ENCODE measurements at regions not wholly inside any gene's neighbourhood (a gene's known extent, or its start where the extent isn't known, plus 50 kb on each side); places are given as distances from the start of the nearest gene placed in this dataset.
"Not testable (repeated sequence)": the region's sequence is repeated elsewhere in the genome, so short reads cannot be mapped to it uniquely, and the experiment has no call there.

DNA sequence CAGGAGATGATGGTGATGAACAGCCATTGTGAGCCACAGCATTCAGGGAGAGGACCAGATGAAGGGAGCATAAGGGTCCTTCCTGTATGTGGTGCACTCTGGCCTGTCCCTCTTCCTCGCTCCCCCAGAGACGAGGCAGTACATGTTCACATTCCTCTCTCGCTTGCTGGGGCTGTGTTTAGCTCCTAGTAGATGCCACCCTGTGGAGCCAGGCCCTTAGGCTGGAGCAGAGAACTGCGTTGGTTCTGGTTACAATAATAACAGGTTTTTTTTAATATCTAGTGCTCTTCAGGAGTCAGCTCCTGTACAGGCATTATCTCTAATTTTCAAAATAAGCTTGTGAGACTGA is 171.1 kb upstream of the MYT1L start:
- DNase-seq = no peak

DNA sequence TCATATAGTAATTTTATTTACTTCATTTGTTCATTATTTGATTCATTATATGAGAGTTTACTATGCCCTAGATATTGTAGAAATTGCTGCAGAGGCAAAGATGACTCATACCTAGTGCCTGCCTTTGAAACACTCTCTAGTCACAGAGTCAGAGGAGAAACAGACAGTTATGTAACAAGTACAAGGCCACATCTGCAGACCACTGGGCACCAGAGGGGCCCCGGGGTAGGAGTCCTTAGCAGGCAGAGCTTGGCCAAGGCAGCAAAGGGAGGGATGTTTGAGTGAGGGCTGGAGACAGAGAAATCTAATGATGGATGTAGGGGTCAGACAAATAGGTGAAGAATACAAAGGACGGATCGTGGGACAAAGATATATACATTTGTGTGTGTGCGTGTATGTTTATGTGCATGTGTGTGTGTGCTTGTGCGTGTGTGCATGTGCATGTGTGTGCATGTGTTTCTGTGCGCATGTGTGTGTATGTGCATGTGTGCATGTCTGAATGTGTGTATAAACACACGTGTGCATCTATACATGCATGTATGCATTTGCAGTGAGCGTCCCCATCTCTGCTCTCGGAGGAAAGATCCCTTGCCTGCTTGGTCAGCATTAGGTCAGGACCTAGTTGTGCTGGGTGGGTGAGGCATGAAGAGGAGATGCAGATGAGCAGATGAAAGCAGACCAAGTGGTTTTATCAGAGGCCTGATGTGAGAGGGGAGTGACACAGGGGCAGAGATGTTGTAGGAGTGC is 170.6 kb upstream of the MYT1L start:
- DNase-seq = no peak

DNA sequence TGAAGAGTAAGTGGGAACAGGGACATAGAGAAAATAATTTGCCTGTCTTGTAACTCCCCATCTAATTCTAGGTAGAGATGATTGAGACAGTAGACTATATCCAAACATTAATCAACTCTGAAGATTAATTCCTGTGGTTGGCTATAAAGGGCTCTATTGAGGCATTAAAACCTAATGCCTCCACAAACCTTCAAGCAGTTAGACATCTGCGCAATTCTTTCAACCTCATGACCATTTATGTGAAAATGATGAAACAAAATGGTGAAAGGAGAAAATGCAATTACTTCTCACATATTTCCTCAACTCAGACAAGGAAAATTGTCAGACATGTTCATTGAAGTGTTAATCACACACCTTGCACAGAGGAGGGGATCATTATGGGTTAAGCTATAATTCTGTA is 164.5 kb upstream of the MYT1L start:
- DNase-seq = no peak

DNA sequence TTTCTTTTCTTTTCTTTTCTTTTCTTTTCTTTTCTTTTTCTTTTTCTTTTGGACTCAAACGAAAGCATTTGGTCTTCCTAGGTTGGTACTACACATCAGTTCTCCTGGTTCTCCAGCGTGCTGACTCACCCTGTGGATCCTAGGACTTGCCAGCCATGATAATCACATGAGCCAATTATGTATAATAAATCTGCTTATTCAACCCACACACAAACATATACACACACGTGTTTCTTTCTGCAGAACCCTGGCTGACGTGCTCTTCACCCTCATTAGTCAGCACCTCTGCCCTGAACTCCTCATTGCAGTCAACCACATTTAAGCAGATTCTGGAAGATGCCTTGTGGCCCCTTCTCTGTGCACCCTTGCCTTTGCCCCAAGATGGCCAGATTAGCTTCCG is 162.4 kb upstream of the MYT1L start:
- no peak for DNase-seq

DNA sequence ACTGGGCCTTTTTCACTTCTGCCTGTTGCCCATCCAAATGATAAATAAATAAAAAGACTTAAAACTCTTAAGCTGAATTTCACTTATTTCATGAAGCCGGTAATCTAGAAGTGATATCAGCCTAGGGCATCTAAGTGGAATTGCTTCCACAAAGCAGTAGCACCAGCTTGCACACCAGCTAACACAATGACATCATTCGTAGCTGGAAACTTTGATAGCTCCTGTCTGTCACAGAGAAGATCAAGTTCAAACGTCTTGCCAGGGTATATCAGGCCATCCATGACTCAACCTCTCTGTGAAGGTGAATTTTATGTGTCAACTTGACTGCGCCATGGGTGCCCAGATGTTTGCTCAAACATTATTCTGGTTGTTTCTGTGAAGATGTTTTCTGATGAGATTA is 161.7 kb upstream of the MYT1L start:
- DNase-seq = no peak

DNA sequence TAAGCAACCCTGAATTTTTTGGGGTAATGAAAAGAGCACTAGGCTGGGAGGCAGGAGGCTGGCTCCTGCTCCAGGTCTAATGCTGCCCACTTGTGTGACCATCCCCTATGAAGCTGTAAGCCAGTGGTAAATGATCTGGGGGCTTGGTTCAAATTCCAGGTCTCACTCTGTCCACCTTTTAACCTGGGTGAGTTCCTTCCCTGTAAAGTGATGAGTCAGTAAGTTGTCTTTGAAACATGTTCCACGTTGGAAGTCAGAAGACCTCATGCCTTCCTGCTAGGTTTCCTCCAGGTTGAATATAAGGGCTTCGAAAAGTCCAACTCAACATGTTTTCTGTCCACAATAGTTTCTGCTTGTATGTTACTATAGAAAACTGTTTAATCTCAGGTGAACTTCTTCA is 160.9 kb upstream of the MYT1L start:
- no peak for DNase-seq

DNA sequence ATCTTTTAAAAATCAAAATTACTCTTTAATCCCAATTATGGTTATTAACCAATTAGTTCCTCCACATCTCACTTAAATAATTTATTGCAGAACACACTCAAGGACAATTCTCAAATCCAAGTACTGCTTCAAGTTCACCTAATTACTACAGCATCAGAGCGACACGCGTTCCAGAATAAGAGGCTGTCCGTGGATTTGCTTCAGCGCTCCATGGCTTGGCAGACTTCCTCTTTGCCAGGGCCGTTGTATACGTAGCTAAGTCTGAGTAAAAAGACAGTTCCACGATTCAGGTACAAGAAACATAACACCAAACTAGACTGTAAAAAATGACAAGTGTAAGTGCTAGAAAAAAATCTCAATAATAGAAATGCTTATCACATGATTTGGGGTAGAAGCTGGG is 153.2 kb upstream of the MYT1L start:
- no peak for DNase-seq

DNA sequence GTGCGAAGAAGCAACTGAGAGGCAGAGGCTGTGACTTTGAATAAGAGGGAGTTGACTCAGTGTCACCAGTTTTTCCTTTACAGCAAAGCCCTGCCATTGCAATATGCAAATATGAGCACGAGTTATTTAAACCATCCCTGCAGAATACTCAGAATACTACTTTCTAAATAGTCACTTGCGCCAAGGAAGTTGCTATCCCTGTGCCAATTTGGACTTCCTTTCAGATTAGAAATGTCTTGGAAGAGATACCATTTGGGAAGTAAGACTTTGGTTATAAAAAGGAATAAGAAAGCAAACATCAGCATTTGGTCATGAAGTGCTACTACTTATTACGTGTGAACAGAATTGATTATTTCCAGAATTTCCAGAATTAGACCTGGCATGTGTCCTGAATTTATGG is 151.8 kb upstream of the MYT1L start:
- DNase-seq = no peak

DNA sequence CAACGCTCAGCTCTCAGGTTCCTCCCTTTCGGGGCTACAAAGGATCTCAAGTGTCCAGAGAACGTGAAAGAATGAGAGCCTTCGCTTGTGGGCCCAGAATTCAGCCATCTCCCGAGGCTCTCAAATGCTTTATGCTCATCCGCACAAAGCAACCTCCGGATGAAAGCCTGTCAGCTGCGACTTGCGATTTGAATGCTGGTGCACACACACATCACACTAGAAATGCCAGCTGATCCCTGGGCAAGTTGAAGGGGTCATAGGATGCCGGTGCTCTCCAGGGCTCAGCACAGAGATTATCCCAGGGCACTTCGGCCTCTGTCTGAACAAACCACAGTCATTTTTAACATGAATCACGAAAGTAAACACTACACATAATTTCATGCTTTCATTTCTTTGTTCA is 141.8 kb upstream of the MYT1L start:
- DNase-seq = no peak

DNA sequence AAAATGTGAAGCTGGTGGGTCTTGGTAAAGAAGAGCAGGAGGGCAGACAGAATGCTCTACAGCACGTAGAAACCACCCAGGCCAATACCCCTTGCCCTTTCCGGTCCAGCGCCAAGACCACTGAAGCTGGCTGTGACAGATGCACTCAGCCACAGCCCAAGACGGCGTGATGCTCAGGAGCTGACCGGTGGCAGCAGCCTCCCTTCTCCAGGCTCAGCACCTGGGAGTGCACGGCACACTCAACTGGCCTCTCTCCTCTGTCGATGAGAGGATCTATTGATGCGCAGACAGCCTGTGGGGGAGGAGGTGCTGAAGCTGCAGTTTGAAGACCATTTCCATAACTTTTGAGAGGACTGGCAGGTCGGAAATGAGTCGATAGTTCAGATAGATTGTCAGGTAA is 141.0 kb upstream of the MYT1L start:
- DNase-seq = no peak

DNA sequence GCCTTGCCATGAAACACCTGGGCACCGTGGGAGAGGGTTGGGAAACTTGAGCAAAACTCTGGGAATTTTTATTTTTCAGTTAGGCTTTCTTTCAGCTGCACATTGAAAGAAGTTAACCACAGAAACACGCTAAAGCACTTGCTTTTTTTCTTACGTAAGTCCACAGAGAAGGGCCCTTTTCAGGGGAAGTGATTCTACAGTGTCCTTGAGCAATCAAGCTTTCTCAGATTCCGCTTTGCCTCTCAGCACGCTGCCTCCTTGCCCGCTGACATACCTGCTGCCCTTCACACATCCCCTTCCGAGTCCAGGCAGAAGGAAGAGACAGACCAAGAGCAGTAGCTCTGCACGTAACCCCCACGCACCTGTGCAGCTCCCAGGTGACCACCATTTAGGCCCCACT is 135.5 kb upstream of the MYT1L start:
- no peak for DNase-seq

DNA sequence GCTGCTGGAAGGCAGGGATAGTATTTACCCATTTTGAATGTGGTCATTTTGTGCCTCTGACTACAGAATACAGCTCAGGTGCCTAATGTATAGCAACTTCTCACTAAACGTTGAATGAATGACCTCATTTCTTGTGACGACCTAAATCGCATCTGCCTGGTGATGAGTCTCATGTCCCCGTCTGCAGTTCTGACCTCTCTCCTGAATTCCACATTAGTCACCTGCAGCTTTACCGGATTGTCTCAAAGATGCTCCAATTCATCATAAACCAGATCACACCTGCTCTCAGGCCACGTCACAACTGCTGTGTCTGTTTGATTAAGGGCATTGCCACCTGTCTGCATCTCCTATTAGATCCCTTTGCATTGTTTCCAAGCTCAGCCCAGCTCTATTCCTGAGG is 133.6 kb upstream of the MYT1L start:
- DNase-seq = no peak

DNA sequence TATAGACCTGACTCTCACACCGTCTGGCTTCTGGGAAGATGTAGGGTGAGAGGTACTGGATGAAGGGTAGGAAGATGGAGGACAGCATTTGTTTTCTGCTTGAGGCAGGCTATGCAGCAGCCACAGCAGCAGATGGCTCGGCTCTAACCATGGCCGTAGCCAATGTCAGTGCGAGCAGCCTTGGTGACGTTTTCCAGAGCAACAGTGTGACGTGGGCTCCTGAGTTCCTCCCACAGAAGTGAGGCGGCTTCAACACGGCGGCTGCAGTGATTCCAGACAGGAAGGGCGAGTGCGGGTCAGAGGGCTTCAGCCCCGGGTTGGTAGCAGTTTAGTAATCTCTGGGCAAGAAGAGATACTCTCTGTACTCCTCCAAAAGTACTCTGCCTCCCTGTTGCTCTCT is 133.0 kb upstream of the MYT1L start:
- no peak for DNase-seq

DNA sequence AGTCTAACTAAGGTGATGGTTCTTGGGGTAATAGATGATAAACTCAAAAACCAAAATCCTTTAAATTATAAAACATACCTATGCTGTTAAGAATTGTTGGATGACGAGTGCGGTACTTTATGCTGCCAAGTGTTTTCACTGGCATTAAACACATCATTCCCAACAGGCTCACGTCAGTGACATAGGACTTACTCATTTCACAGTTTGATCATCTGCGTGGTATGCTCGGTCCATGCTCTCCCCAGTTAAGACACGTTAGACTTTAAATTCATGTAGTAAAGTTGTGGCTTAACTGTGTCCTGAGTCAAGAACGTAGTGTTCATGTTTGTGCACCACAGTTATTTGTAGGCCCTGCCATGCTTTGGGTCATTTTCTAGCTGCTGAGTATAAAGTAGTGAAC is 125.6 kb upstream of the MYT1L start:
- DNase-seq = no peak

DNA sequence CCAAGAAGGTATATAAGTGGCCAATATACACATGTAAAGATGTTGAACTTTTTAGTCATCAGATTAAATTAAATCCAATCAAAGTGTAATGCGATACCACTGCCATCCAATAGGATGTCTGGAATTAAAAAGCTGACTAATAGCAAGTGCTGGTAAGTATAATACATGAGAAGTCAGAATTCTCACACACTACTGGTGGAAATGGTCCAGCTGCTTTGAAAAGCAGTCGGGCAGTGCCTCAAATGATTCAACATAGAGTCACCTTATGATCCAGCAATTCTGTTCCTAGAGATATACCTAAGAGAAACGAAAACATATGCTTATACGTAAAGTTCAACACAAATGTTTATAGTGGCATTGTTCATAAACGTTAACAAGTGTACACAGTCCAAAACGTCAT is 124.1 kb upstream of the MYT1L start:
- DNase-seq = no peak

DNA sequence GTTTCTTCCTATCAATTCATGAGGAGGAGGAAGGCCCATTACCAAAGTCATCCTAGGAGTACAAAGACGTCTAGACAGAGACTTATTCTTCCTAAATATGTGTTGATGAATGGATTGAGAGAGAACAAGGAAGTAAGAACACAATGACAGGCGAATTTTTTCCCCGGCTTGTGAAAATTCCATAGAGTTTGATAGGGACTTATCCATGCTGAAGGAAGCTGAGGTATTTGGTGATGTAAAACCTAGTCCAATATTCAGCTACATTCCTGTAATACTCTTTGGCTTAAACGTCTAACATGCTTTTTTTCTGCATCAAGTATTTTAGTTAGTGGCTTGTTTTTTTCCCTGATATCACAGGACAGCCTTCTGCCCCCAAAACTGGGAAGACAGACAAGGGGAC is 121.9 kb upstream of the MYT1L start:
- no peak for DNase-seq

DNA sequence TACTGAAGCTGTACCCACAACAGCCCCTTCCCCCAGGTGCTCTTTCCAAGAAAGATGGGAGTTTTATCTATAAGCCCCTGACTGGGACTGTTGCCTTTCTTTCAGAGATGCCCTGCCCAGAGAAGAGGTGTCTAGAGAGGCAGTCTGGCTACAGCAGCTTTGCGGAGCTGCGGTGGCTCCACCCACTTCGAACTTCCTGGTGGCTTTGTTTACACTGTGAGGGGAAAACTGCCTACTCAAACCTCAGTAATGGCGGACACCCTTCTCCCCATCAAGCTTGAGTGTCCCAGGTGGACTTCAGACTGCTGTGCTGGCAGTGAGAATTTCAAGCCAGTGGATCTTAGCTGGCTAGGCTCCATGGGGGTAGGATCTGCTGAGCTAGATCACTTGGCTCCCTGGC is 120.2 kb upstream of the MYT1L start:
- not testable (repeated sequence) for DNase-seq

DNA sequence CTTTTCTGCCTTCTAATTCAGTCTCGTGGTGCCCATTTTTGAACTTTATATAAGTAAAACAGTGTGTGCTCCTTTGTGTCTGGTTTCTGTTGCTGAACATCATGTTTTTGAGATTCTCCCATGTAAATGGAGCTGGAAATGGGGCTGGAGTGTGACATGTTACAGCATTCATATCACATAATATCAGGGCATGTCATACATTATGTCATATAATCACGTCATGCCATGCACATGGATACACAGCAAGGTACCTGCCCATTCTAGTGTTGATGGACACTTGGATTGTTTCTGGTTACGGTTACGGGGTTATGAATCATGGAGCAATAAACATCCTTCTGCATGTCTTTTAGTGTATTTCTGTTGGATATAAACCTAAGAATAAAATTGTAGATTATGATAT is 117.1 kb upstream of the MYT1L start:
- DNase-seq = no peak

DNA sequence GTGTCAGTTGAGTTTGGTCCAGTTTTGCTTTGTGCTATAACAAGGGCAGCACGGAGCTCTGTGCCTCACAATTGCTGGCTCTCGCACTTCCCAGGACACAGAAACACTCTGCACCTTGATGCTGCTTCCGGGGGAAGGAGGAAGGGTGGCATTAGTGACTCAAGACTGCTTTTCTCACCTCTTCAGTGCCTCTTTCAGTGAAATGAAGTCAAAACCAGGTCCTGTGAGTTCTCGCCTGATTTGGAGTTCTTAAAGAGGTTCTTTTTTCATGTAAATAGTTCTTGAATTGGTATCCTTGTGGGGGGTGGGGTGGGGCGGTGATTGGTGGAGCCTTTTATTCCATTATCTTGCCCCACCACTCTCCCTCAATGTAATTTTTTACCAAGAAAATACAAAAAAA is 91.5 kb upstream of the MYT1L start:
- no peak for DNase-seq

DNA sequence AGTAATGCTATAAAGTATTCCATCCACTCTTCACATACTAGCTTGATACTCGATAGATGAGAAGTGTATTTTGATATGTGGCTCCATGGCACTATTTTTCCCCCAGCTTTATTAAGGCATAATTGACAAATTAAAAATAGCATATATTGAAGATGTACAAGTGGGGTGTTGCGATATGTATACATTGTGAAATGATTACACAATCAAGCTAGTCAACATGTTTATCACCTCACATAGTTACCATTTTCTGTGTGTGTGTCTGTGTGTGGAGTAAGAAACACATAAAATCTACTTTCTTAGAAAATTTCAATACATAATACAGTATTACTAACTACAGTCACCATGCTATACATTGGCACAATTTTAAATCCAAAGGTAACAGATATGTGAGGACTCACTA is 82.5 kb upstream of the MYT1L start:
- DNase-seq = no peak

DNA sequence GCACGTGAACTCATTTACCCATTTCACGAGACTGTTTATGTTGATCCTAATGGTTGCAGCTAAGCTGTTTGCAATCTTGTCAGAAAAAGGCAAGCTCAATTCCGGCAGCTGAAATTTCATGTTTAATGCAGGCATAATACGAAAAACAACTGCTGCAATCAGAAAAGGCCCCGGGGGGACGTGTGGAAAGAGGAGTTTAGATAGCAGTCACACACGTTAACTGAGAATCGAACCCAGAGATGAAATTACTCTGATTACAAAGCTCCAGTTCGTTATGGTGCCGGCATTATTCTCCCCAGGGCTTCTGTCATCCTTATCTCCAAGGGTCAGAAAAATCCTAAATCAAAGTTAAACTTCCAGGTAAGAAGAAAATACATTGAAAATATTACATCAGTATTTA is 79.9 kb upstream of the MYT1L start:
- DNase-seq = no peak

DNA sequence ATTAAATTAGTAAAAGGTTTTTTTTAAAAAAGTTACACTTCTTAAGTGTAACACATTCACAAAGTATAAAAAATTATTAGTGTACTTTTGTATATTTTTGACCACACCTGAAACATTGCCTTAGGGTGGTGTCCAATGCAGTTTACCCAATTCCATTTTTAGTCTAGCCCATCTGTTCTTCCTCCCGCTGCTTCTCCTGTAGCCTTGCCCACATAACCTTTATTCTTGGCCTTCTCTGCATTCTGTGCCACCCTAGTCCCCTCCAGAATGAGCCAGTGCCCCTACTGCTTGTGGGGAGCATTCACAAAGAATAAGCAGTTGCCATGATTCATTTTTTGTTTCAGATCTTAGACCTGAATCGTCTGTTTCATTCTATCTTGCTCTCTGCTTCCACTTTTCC is 78.4 kb upstream of the MYT1L start:
- no peak for DNase-seq

DNA sequence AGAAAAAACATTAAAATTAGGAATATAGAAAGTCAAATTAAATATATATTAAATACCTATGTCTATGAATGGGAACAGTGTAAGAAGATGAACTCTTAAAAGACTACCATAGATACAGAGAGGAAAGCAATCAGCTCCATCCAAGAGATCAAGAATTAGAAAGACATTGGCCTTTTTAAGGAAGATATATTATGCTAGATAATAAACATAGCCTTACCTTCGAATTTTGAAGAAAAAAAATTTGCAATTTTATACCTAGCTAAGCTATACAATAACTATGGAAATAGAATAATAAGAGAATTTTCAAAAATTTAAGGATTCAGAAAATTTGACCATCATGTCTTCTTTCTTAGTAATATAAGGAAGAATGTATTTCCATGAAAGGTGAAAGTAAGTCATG is 74.7 kb upstream of the MYT1L start:
- DNase-seq = no peak

DNA sequence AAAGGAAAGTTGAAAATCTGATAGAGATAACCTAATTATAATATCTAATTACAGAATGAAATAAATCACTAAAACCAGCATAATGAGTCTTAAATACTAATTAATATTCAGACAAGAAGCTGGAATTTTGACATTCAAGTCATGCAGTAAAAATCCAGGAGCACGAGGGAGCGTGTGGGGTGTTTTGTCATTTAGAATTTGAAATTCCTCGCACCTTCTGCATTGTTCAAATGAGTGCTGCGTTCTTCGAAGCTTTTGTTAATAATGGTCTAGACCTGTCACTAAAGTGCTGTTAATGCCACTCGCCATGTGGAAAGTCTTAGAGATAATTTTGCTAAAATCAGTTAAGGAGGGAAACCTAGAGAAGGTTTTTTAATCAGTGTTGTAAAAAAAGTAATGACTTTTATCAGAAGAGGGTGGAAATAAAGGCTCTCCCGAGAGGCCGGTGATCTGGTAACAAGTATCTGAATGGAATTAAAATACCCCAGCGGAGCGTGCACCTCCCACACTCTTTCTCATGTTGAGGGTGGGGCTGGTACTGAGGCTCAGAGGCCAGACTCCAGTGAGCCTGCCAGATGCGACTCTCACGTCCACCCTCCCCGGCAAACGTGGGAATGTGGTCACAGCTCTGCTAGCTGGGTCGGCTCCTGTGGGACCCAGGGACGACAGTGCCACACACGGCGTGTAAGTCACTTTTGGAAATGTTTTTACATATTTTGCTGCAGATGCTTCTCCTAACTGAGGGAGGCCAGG is 69.4 kb upstream of the MYT1L start:
- DNase-seq = no peak

DNA sequence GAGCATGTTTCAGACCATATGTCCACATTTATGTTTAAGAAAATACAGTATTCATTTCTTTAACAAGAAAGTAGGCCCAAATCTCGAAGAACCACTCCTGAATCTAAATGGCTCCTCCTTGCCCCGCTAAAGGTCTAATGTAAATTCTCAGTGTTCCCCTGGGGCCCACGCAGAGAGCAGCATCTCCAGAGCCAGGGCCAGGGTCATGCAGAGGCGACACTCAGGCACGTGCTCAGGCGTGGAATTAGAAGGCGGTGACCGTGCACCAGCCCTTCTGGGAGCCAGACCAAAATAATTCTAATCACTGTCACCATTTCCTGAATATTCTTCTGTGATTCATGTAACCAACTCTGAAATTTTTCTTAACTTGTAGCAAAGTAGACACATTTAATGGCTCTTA is 68.3 kb upstream of the MYT1L start:
- DNase-seq = no peak

All from activated CD8-positive, alpha-beta memory T cell treated with anti-CD3 and anti-CD28 coated beads, Interleukin-2, amount 50 U/mL, for 48 hours (primary cell).